Motor neuron (in vitro differentiated cells): ENCODE measurements at regions not wholly inside any gene's neighbourhood (a gene's known extent, or its start where the extent isn't known, plus 50 kb on each side); places are given as distances from the start of the nearest gene placed in this dataset.
"Not testable (repeated sequence)": the region's sequence is repeated elsewhere in the genome, so short reads cannot be mapped to it uniquely, and the experiment has no call there.

Experiments used
- ATAC-seq, 8 experiments: fragments of 200-7000 bp; cut with Tn5 transposase; replicated peaks in 6 of 8; 2 replicates each; pipeline ENCODE4 v1.8.0; 2021; ENCODE audit warnings: mild to moderate bottlenecking in 8 of 8, moderate library complexity in 8 of 8
- H3K27ac ChIP-seq, 2 donors: fragments of 250-450 bp; sonication (Bioruptor Pico); 2 replicates each; pipeline ENCODE4 v1.9.0; 2021; ENCODE audit warnings: antibody characterized with exemption in 2 of 2, mild to moderate bottlenecking in 2 of 2, moderate library complexity in 1 of 2
- H3K4me1 ChIP-seq, 2 donors: fragments of 250-450 bp; sonication (Bioruptor Pico); replicated peaks in 1 of 2; 2 replicates each; pipeline ENCODE4 v1.6.1; 2021; ENCODE audit warnings: antibody characterized with exemption in 2 of 2, mild to moderate bottlenecking in 2 of 2, moderate library complexity in 1 of 2
- H3K4me3 ChIP-seq, 5 donors: fragments of 250-450 bp; sonication (Bioruptor Pico); 2 replicates each; pipeline ENCODE4 v1.9.0; 2021; ENCODE audit warnings: antibody characterized with exemption in 5 of 5, mild to moderate bottlenecking in 5 of 5, moderate library complexity in 4 of 5
- WGBS, 10 experiments: fragments of 450-650 bp; shearing (Covaris generic); methylation state at CpG; one replicate each; pipeline ENCODE4 v1.0.0; 2022; 5-methylcytosine and 5-hydroxymethylcytosine counted together
- in situ Hi-C, 9 experiments: fragments of 400-800 bp; cut with MboI; loops; one replicate each; pipeline ENCODE4 v1.15.0; 2021; ENCODE audit warnings: low sequenced_read_pairs in 9 of 9, low pct_unique_long_range_greater_than_20kb in 2 of 9; ENCODE audit not compliant: unreplicated experiment in 9 of 9

GRCh38 chr6:139521338-139521737 is 146.9 kb upstream of the CITED2 start:
- no peak for ATAC-seq
- H3K27ac ChIP-seq: no peak overlapping the region
- in situ Hi-C loops: no loop called here

DNA sequence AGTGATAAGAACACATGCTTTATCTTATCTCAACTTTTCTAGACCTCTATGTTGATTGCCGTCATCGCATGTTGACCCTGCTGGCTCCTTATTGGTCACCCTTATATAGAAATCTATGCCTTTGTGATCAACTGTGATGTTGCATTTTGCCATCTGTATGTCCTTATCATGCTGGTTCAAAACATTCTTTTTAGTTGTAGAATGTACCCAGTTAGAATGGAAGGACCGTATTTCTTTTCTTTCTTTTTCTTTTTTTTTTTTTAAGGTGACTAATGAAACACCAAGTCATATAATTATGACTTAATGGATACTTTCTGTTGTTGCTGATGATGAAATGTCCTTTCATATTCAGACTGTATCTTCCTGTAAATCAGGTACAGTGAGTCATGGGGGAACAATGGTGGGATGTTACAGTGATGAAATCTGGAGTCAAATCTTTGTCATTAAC is 145.9 kb upstream of the CITED2 start:
- Histone ChIP-seq H3K27ac (no peak overlapping the region), H3K4me3 (no peak overlapping the region), H3K4me1 (peaks cover 0 to 5% of the 10 kb centered on the region in 2 donors)
- peak in 2 of 8 experiments; percentile 9 to 44 for ATAC-seq
- in situ Hi-C loops: no loop called here
- WGBS, 10 experiments: 75 to 100% (median 94%) methylated on average over 1 to 3 of the region's 3 CpGs; no CpG with 5 or more reads in 1 of the 10 experiments

More at GRCh38 chr6:139521338-139521737, 146.9 kb upstream of the CITED2 start:
- no peak overlapping the region for H3K4me3 ChIP-seq
- peaks cover 0 to 9% of the 10 kb centered on the region in 2 donors for H3K4me1 ChIP-seq
- WGBS, 10 experiments: 67 to 100% (median 100%) methylated on average over 1 to 3 of the region's 3 CpGs

GRCh38 chr6:139519571-139520031 is 145.2 kb upstream of the CITED2 start:
- ATAC-seq: no peak
- 6 to 100% (median 93%) methylated on average over 1 to 5 of the region's 5 CpGs; no CpG with 5 or more reads in 1 of the 10 experiments for WGBS, 10 experiments
- no peaks in the 10 kb centered on the region for H3K4me1 ChIP-seq
- H3K27ac ChIP-seq: no peak overlapping the region
- in situ Hi-C loops: no loop called here
- no peak overlapping the region for H3K4me3 ChIP-seq

- no peak for ATAC-seq
- no peak overlapping the region for H3K27ac ChIP-seq
- in situ Hi-C loops: no loop called here
- no peak overlapping the region for H3K4me3 ChIP-seq
- no peaks in the 10 kb centered on the region for H3K4me1 ChIP-seq
- WGBS, 10 experiments: 64 to 100% (median 95%) methylated on average over 1 to 5 of the region's 5 CpGs
Measured at GRCh38 chr6:139519097-139519496, 144.6 kb upstream of the CITED2 start.

- no peaks in the 10 kb centered on the region for H3K4me1 ChIP-seq
- ATAC-seq: no peak
- no peak overlapping the region for H3K27ac ChIP-seq
- H3K4me3 ChIP-seq: no peak overlapping the region
- 63 to 100% (median 82%) methylated on average over 2 to 10 of the region's 12 CpGs; no CpG with 5 or more reads in 2 of the 10 experiments for WGBS, 10 experiments
- in situ Hi-C loops: no loop called here
Measured at GRCh38 chr6:139518556-139519091, 144.2 kb upstream of the CITED2 start.

DNA sequence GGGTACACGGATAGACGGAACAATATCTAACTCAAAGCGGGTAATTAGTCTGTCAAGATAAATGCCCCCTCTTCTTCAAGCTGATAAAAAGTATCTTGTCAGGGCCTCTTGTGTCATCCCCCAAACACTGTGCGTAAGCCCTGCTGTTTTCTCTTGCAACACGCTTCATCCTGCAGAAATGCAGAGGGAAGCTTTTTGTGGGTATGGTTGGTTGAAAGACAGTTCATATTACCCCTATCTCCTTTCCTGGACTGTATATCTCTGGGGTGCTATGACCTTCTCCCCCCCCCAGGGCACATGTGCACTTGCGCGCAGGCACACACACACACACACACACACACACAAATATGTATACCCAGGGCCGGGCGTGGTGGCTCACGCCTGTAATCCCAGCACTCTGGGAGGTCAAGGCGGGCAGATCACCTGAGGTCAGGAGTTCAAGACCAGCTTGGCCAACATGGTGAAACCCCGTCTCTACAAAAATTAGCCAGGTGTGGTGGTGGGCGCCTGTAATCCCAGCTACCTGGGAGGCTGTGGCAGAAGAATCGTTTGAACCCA is 143.6 kb upstream of the CITED2 start:
- H3K27ac ChIP-seq, in situ Hi-C loops, H3K4me3 ChIP-seq, H3K4me1 ChIP-seq, ATAC-seq: not testable (repeated sequence)
- 78 to 100% (median 92%) methylated on average over 1 to 8 of the region's 14 CpGs; no CpG with 5 or more reads in 1 of the 10 experiments for WGBS, 10 experiments

GRCh38 chr6:139515511-139515910 is 141.1 kb upstream of the CITED2 start:
- no peak for ATAC-seq
- Histone ChIP-seq H3K4me1 (no peaks in the 10 kb centered on the region), H3K27ac (no peak overlapping the region), H3K4me3 (no peak overlapping the region)
- 0 to 95% (median 65%) methylated on average over 1 to 3 of the region's 3 CpGs; no CpG with 5 or more reads in 1 of the 10 experiments for WGBS, 10 experiments
- in situ Hi-C loops: no loop called here

- ATAC-seq: no peak
- 50 to 100% (median 86%) methylated on average over 1 to 3 of the region's 3 CpGs; no CpG with 5 or more reads in 1 of the 10 experiments for WGBS, 10 experiments
- no peak overlapping the region for H3K4me3 ChIP-seq
- in situ Hi-C loops: no loop called here
- H3K4me1 ChIP-seq: no peaks in the 10 kb centered on the region
- no peak overlapping the region for H3K27ac ChIP-seq
Measured at GRCh38 chr6:139514819-139515218, 140.4 kb upstream of the CITED2 start.

DNA sequence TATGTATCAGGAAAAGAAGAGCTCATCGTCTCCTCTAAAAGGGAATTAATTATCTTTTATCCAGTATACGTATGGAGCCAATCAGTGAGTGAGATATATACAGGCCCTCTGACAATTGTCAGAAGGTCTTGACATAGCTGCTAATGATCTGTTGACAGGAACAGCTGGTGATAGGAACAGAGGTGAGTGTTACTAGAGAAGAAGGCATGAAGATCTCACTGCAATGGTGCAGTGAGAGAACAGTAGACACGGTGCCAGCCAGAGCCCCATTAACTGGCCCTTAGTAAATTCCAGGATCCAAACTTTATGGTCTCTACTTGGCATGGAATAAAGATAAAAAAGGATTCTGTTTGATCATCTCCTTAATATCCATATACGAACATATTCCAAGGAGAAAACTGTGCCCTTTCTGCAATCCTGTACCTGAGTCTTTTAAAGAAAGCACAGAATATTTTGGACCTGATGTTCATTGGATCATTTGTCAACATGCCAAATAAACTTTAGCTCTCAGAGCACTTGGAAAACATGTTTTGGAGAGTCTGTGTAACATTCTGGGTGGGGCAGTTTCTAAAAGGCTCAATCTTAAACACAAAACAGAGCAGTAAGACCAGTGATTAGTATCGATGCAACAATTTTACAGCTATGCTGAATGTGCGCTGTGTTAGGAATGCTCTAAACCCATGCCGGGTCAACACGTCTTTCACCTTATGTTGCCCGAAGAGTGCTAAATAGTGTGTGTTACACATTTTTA is 135.8 kb upstream of the CITED2 start:
- no peaks in the 10 kb centered on the region for H3K4me1 ChIP-seq
- ATAC-seq: peak in 1 of 8 experiments; percentile 18
- H3K27ac ChIP-seq: no peak overlapping the region
- in situ Hi-C loops: no loop called here
- H3K4me3 ChIP-seq: no peak overlapping the region
- WGBS, 10 experiments: 14 to 100% (median 81%) methylated on average over 2 to 9 of the region's 9 CpGs

DNA sequence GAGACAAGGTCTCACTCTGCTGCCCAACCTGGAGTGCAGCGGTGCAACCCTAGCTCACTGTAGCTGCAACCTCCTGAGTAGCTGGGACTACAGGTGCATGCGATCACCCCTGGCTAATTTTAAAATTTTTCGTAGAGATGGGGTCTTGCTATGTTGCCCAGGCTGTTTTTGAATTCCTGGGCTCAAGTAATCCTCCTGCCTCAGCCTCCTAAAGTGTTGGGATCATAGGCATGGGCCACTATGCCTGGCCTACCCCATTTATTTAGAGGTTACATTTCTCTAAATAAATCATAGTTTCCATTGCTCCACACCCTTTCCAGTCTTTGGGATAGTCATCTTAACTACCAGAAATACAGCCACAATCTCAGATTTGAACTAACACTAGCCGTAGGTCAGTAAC is 134.7 kb upstream of the CITED2 start:
- no peak for ATAC-seq
- no peak overlapping the region for H3K27ac ChIP-seq
- no peaks in the 10 kb centered on the region for H3K4me1 ChIP-seq
- 81 to 100% (median 93%) methylated on average over 1 to 4 of the region's 4 CpGs; no CpG with 5 or more reads in 1 of the 10 experiments for WGBS, 10 experiments
- no peak overlapping the region for H3K4me3 ChIP-seq
- in situ Hi-C loops: no loop called here

DNA sequence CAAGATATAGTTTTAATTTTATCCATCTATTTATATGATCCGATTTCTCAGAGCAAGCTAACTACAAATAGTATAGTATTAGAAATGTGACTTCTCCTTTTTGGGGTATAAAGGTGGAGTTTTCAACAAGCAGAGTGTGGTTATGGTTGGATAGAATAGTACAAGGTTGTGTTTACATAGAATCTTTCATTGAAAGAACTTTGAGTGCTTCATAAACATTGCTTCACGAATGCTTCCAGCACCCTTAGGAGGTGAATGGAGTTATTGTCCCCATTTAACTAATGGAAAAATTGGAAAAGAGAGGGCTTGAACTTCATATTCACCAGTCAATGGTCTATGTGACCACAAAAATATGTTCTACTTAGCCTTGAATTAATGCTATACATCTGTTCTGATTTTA is 134.1 kb upstream of the CITED2 start:
- in situ Hi-C loops: no loop called here
- no peak overlapping the region for H3K4me3 ChIP-seq
- WGBS, 10 experiments: 56 to 100% (median 91%) methylated on average over 1 to 2 of the region's 2 CpGs; no CpG with 5 or more reads in 2 of the 10 experiments

DNA sequence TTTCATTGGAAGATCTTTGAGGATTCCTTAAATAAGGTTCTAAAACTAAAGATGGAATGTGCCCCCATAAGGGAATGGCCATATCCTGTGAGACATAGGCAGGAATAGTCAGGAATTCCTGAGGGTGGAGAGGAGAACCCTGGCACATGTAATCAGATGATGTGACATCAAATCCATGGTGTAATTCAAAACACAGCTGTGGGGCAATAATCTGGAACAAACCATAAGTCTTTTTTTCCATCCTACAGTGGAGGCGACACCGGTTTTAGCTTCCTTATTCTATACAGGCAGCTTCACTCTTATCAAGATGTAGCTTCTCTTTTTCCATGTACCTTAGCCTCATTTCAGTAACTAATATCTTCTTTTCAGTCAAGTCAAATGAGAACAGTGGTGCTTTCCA is 133.6 kb upstream of the CITED2 start:
- H3K4me1 ChIP-seq: no peaks in the 10 kb centered on the region
- in situ Hi-C loops: no loop called here
- no peak overlapping the region for H3K27ac ChIP-seq
- H3K4me3 ChIP-seq: no peak overlapping the region
- no peak for ATAC-seq
- 67 to 100% (median 100%) methylated on average over 1 to 2 of the region's 2 CpGs; no CpG with 5 or more reads in 3 of the 10 experiments for WGBS, 10 experiments

More for the DNA sequence above, 134.1 kb upstream of the CITED2 start:
- no peak overlapping the region for H3K27ac ChIP-seq
- H3K4me1 ChIP-seq: no peaks in the 10 kb centered on the region
- no peak for ATAC-seq

- 64 to 100% (median 90%) methylated on average over 1 of the region's 1 CpG; no CpG with 5 or more reads in 1 of the 10 experiments for WGBS, 10 experiments
- H3K27ac ChIP-seq: no peak overlapping the region
- H3K4me1 ChIP-seq: peaks cover 0 to 4% of the 10 kb centered on the region in 2 donors
- H3K4me3 ChIP-seq: no peak overlapping the region
- ATAC-seq: no peak
- in situ Hi-C loops: no loop called here
Measured at GRCh38 chr6:139500977-139501376, 126.5 kb upstream of the CITED2 start.
